NOMO-1 treated with dmso at 0.1 percent for 144 hours (cell line): ENCODE measurements at regions not wholly inside any gene's neighbourhood (a gene's known extent, or its start where the extent isn't known, plus 50 kb on each side); places are given as distances from the start of the nearest gene placed in this dataset.

Source experiments
- DNase-seq: peaks from one replicate; lab custom pipeline; 2025; ENCODE audit not compliant: unreplicated experiment; lab: John Stamatoyannopoulos, UW

GRCh38 chr5:73375191-73375545, 73.4 kb downstream of the FOXD1 start:
- no peak for DNase-seq

GRCh38 chr5:73374520-73375190, 73.9 kb downstream of the FOXD1 start:
- no peak for DNase-seq

DNA sequence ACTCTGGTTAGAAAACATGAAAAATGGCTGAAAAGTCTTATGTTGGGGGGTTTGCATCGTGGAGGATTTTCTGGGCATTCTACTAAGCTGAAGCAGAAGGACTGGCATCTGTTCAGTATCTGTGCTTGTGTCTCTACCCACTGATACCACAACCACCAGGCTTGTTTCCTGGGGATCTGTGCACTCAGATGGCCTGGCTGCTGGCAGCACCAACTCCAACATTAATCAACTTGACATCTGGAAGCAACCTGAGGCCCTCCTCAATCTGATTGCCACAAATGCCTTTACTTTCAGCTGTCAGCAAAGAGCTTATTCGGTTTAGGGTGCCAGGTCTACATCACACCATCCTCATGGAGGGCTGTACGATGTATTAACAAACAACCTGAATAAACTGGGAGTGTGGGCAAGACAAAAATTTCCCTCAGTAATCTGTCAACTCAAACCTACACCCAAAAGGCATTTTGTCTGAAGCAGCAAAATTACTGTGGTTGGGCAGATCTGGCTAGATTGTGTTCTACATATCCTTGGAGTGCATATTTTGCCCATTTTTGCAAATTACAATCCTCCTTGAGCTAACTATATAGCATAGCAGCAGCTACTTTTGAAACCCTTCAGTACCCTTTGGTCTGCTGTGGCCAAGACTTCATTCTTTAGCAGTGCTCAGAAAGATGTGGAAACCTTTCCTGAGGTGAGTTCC, 74.6 kb downstream of the FOXD1 start:
- DNase-seq: no peak

- DNase-seq: no peak
These were observed 77.7 kb downstream of the FOXD1 start for GRCh38 chr5:73370640-73371583.

DNA sequence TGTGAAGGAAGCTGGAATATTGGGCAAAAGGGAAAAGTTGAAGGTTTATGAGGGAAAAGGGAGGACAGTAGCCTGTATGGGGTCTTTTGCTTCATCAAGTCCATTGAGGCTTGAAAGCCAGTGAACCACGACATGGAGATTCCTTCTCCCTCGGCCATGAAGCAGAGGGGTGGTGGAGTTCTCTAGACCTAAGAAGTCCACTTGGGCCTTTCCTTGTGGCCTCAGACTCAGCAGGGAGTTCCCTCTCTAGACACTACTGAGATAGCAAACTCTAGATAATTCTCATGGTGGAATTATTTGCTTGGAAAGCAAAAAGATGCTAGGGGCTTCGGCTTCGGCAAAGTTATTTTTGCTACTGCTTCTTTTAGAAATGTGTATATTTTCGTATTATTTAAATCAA, 78.5 kb downstream of the FOXD1 start:
- no peak for DNase-seq

DNA sequence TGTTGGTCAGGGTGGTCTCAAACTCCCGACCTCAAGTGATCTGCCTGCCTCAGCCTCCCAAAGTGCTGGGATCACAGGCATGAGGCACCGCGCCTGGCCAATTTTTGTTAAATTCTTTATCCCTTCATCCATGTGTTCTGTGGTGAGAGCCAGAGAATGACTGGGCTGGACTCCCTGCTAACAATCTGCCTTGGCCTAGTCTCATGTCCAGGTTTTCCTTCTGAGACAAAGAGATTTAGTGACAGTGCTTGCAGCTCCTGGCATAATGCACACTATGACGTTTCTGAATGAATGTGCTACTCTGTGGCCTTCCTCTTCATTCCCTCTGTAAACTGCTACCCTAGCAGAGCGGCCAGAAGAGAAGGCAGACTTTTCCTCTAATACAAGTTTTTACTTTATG, 79.3 kb downstream of the FOXD1 start:
- no peak for DNase-seq

DNA sequence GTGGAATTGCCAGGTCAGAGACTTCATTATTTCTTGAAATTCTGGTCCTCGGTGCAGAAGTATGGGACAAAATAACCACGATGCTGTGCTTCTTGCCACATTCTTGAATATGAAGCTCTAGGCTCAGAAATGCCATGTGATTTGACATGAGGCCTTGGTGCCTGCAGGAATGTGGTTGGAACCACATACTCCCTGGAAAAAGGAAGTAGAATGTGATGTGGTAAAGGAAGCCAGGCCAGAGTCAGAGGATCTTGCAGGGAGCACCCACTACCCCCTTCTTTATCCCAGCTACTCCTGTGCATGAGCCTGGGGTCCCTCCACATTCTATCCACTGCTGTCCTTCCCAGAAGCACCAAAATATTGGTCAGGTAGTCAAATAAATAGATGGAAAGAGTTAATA, 80.9 kb downstream of the FOXD1 start:
- DNase-seq: no peak

DNA sequence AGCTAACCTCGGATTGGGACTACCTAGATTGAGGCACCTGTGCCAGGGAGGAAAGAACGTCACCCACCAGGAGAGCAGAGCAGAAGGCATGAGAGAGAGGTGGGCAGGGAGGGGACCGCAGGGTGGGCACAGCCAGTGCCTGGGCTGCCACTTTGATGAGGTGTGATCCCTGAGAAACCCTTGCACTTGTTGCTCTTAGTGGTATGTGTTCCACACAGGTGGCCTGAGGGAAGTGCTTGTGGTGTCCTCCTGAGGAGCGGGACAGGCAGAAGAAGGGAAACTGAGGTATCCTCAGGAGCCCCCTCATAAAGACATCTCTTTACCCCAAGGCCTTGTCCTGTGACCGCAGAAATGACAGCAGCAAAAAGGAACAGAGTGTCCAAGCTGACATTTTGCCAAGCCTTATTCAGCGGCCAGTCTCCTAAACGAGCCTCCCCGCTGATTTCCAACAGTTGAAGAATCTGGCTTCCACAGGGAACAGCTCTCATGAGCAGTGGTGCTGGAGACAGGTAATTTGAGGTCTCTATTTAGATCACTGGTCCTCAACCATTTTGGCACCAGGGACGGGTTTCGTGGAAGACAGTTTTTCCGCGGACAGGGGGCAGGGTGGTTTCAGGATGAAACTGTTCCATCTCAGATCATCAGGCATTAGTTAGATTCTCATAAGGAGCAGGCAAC, 82.4 kb downstream of the FOXD1 start:
- no peak for DNase-seq

GRCh38 chr5:73365301-73365853, 83.2 kb downstream of the FOXD1 start:
- DNase-seq: no peak

- DNase-seq: peak; percentile 11
These were observed 84.5 kb downstream of the FOXD1 start for GRCh38 chr5:73363911-73364730.

DNA sequence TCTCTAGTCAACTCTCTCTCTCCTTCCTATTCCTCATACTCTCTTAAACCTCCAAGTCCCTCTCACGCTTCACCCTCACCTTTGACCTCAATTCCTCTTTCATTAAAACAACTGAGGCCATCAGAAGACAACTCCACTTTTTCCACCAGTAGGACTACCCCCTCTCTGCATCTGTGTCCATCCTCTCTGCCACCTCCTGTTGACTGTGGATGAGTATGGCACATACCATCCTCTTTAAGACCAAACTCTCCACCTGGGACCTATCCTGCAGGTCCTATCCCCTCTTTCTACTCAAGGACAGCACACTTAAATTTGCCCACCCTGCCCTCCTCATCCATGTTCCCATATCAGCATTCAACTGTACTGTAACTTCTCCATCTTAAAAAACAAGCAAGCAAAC, 89.2 kb downstream of the FOXD1 start:
- DNase-seq: no peak

DNA sequence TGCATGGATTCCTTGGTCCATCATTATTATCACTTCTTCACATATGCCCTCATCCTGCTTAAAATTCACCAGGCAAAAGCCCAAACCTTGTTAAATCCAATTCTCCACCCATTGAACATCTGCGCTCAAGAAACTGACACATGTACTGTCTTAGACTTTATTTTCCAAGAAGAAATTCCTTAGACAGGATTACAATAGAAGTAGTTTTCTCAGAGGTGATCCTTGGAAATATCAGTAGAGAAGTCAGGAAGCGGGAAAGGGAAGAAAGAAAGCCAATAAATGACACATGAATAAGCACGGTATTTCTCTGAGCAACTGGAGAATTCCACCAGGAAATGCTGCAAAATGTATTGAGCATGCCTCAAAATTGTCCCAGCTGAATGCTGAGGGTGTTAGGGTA, 90.2 kb downstream of the FOXD1 start:
- no peak for DNase-seq

DNA sequence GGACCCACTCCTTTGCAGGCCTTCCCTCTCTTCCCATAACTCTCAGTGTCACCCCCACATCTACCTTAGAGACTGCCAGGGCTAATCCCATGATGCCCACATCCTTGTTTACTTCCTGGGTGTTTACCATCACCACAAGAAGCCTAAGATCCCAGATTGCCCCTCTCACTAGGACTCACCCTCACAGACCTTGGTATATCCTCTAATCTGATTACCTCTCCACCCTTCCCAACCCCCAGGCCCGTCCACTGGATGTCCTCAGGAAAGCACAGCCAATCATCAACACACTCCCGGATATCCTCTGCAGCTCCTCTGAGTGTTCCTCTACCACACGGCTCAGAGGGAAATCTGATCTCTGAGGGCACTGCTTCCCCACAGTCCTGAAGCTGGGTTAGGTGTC, 91.0 kb downstream of the FOXD1 start:
- no peak for DNase-seq

DNA sequence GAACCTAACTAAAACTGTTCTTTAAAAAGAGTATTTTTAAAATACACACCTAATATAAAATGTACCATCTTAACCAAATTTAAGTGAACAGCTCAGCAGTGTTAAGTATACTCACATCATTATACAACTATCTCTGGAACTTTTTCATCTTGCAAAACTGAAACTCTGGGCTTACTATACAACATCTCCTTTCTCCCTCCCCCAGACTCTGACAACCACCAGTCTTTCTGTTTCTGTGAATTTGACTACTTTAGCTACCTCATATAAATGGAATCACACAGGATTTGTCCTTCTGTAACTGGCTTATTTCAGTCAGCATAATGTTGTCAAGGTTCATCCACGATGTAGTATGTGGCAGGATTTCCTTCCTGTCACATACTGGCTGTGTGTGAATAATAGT, 93.5 kb downstream of the FOXD1 start:
- no peak for DNase-seq

- no peak for DNase-seq
These were observed 94.2 kb downstream of the FOXD1 start for GRCh38 chr5:73354406-73354805.

GRCh38 chr5:73352649-73353230, 95.8 kb downstream of the FOXD1 start:
- DNase-seq: no peak

- no peak for DNase-seq
These were observed 96.3 kb downstream of the FOXD1 start for GRCh38 chr5:73352243-73352642.

DNA sequence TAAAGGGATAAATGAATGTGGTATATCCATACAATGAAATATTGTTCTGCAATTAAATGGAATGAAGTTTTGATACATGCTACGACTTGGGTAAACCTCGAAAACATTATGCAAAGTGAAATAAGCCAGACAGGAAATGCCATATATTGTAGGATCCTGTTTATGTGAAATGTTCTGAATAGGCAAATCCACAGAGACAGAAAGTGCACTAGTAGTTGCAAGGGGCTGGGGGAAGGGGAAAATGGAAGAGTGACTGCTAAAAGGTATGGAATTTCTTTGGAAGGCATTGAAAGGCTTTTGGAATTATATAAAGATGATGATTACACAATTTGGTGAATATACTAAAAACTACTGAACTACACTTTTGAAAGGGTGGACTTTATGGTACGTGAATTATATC, 97.0 kb downstream of the FOXD1 start:
- no peak for DNase-seq

DNA sequence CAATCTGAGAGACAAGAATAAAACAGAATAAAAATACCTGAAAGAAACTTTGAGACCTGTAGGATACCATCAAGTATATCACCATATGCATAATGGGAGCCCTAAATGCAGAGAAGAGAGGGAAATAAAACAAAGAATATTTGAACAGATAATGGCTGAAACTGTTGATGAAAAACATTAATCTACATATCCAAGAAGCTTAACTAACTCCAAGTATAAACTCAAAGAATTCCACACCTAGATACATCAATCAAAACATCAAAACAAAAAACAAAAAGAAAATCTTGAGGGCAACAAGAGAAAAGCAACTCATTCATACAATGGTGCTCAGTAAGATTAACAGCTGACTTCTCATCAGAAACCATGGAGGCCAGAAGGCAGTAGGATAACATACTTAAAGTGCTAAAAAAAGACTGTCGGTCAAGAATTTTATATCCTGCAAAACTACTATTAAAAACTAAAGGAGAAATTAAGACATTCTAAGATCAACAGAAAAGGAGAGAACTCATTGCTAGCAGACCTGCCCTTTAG, 101.6 kb downstream of the FOXD1 start:
- no peak for DNase-seq

DNA sequence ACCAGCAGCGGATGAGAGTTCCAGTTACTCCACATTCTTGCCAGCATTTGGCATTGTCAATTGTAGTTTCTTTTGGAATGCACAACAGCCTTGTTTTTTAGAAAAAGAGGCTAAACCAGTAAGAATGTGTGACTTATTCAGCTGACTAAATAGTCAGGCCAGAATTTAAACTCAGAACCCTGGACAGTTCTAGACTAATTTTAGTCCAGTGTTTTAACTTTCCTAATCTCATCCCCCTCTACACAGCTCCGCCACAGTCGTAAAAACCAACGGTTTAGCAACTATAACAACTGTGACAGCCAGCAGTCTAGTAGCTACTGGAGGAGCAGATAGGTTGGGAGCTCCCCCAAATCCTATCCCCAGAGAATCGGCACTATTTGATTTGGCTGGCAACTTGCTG, 103.7 kb downstream of the FOXD1 start:
- no peak for DNase-seq
